NCI-H460 (cell line): ENCODE measurements at regions not wholly inside any gene's neighbourhood (a gene's known extent, or its start where the extent isn't known, plus 50 kb on each side); places are given as distances from the start of the nearest gene placed in this dataset.

Experiments
- DNase-seq: peaks from one replicate; pipeline ENCODE4 v3.0.0-alpha.2; 2016; ENCODE audit warnings: low read depth; ENCODE audit errors: extremely low read depth

GRCh38 chr3:61311044-61311443, 59.8 kb upstream of the FHIT start:
- no peak for DNase-seq

GRCh38 chr3:61315871-61316270, 64.6 kb upstream of the FHIT start:
- DNase-seq: no peak

- no peak for DNase-seq
Measured at GRCh38 chr3:61323094-61323493, 71.8 kb upstream of the FHIT start.

- no peak for DNase-seq
Measured at GRCh38 chr3:61331929-61332552, 80.8 kb upstream of the FHIT start.

GRCh38 chr3:61333192-61333961, 82.1 kb upstream of the FHIT start:
- DNase-seq: no peak

GRCh38 chr3:61334783-61335182, 83.5 kb upstream of the FHIT start:
- no peak for DNase-seq

- no peak for DNase-seq
Measured at GRCh38 chr3:61340931-61341461, 89.7 kb upstream of the FHIT start.

- no peak for DNase-seq
Measured at GRCh38 chr3:61343543-61343942, 92.3 kb upstream of the FHIT start.

- DNase-seq: no peak
Measured at GRCh38 chr3:61345020-61345419, 93.8 kb upstream of the FHIT start.

GRCh38 chr3:61347981-61348380, 96.7 kb upstream of the FHIT start:
- DNase-seq: no peak

- no peak for DNase-seq
Measured at GRCh38 chr3:61349717-61350116, 98.5 kb upstream of the FHIT start.

- no peak for DNase-seq
Measured at GRCh38 chr3:61350782-61351309, 99.6 kb upstream of the FHIT start.

- DNase-seq: no peak
Measured at GRCh38 chr3:61352306-61352705, 101.1 kb upstream of the FHIT start.

GRCh38 chr3:61353382-61353781, 102.1 kb upstream of the FHIT start:
- DNase-seq: no peak

- no peak for DNase-seq
Measured at GRCh38 chr3:61354604-61355003, 103.4 kb upstream of the FHIT start.

GRCh38 chr3:61356685-61357084, 105.4 kb upstream of the FHIT start:
- DNase-seq: no peak

- no peak for DNase-seq
Measured at GRCh38 chr3:61357902-61358301, 106.7 kb upstream of the FHIT start.

- DNase-seq: no peak
Measured at GRCh38 chr3:61358364-61358763, 107.1 kb upstream of the FHIT start.

- DNase-seq: no peak
Measured at GRCh38 chr3:61360297-61360965, 109.2 kb upstream of the FHIT start.

- DNase-seq: no peak
Measured at GRCh38 chr3:61369678-61370077, 118.4 kb upstream of the FHIT start.

GRCh38 chr3:61371123-61371522, 119.9 kb upstream of the FHIT start:
- DNase-seq: no peak
